ENCODE measurements at regions not wholly inside any gene's neighbourhood (a gene's known extent, or its start where the extent isn't known, plus 50 kb on each side); places are given as distances from the start of the nearest gene placed in this dataset.

DNA sequence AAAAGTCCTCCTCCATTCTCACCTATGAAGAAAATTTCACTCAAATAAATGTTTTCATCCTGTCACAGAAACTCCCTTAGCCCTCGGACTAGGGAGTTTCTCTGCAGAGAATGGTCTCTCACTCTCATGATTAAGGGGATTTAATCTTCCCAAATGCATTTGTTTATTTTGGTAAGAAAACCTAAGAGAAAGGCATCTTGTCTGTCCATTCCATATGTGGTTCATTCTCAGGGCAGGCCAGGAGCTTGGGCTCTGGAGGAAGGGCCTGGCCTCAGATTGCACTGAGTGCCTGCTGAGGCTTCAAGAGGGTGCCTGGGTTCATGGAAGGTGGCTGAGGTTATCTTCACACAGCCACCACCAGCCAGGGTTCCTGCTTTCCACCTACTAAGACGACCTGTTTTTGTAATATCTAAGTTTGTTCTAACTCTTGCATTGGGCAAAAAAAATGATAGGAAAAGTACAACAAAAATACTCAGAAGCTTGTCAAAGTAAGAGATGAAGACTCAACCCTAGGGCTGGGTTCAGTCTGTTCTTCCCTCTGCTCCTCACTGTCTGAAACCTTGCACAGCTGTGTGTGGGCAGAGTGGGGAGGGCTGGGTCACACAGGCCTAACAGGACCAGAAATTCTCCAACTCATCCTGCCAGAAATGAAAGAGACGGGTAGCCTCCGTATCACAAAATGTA lies 186.7 kb downstream of the CXCL12 start:
- no peak for DNase-seq (ENCODE audit: low read depth)

DNA sequence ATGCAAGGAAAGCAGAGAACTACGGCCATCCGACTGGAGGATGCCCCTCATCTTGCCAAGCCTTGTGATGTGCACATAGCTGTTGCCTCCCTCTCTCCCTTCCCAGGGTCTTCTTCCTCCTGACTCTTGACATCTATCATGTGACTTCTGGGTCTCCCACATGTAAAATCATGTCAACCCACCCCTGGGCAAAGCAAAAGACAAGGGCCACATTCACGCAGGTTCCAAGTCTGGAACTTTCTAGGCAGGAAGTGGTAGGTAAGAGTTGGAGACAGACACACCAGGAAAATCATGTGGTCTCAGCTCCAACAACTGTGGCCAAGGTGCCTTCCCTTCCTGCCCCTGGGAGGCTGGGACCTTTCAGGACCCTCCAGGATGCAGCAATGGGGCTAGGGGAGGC lies 187.3 kb downstream of the CXCL12 start:
- DNase-seq (ENCODE audit: low read depth): no peak

DNA sequence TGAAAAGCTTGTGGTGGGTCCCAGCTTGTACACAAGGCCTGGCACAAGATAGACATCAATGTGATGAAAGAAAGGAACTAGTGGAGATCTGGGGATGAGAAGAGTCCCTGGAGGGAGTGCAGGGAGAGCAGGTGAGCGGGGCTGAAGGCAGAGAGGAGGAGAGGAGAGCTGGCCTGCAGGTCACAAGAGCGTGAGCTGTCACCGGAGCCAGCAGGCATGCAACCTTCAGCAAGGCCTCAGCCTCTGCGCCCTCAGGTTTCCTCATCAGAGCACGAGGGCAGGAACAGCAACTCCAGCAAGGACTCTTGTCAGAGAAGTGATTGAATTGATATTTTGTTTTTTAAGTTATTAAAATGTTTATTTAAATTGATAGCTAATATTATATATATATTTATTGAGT lies 188.6 kb downstream of the CXCL12 start:
- no peak for DNase-seq (ENCODE audit: low read depth)

DNA sequence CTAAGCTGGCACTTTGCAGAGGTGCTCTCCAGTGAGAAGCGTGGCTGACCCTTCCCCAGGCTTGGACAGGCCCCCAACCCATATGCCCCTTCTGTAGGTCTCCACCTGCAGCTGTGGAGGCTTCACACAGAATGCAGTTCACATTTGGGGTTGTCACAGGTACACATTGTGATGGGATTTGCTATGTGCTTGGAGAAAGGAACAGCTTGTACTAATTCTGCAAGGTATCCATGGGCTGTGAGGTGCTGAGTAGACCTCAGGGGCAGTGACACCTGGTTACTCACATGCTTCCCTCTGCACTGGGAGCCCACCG lies 188.9 kb downstream of the CXCL12 start:
- DNase-seq (ENCODE audit: low read depth): no peak

DNA sequence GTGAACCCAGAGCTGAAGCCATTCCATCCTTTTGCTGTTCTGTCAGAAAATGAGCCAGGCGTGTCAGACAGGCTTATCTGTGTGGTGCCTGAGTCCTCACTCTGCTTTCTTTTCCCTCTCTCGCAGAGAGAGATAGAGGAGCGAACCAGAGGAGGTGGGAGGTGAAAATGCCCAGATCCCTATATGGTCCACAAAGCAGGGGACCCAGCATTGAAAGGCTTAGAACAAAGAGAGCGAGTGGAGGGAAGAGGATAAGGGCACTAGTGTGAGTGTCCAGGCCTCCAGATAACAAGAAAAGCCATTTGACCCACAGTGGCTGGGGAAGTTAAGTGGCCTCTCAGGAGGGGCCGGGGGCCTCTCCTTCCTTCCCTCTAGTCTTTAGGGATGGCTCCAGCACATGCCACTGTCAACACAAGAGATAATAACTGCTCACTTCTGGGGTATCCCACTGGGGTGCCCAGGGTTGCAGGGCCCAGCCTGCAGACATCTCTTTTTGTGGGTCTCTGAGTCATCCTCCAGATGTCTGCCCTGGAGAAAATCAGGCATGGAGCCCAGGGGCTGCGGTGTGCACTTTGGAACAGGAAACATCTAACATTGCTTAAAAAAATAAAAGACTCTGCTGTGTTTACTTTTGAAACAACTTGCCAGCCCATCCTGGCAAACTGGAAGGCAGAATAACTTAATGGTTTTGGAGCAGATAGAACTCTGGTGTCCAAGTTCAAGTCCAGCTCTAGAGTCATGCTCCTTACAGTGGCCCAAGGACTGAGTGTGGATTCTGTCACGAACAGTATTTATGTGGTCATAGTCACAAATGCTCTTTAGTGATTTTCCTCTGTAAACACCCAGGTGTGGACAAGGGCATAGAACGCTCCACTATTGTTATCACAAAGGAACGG lies 189.5 kb downstream of the CXCL12 start:
- peak; percentile 82 for DNase-seq (ENCODE audit: low read depth)

DNA sequence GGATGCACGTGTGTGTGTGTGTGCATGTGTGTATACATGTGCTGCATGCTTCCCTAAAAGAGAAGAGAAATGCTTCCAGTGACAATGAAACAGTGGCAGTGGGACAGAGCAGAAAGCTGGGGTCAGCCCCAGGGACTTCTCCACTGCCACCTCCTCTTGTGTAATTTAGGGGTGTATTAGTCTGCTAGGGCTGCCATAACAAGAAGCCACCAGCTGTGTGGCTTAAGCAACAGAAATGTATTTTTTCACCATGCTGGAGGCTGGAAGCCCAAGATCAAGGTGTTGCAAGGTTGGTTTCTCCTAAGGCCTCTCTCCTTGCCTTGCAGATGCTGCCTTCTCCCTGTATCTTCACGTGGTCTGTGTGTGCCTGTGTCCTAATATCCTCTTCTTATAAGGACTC lies 190.5 kb downstream of the CXCL12 start:
- DNase-seq (ENCODE audit: low read depth): no peak

DNA sequence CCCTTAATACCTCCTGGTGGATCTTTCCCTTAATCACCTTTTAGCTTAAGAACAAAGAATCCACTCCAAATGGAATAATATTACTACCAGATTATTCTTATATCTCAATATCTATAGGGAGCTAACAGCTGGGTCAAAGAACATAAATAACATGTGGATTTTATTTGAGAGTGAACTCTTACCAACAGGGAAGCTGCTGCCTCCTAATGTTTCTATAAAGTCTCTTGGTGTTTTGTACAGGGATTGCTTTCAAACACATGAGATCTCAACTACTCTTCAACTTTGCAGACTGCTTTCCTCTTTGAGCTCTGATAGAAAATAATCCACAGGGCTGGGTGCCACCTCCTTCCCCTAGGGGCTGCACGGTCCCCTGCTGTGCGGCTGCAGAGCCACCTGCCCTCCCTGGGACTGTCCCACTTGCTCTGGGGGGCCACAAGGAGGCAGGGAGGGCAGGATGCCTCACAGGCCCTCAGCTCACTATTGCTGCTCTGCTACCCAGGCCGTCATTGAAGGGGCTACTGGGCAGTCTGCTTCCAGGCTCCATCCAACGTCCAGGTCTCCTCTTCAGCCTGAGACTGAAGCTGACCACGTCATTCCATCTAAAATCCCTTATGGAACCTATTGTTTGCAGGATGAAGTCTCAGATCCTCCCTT lies 191.2 kb downstream of the CXCL12 start:
- no peak for DNase-seq (ENCODE audit: low read depth)

DNA sequence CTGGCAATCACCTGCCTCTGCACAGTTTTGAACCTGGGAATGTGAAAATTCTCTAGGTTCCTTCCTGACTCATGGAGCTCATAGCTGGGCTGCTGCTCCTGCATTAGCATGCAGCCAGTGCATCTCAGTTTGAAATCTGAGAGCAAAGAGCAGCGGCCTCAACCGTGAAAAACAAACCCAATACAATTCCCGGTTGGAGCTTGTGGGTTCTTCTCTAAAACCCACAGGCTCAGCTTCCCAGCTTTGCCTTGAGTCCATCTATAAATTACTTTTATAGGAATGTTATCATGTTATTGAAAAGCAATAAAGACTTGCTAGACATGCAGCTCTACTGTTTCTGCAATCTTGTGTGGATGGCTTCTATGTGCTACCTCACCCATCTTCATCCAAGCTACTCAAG lies 191.7 kb downstream of the CXCL12 start:
- DNase-seq (ENCODE audit: low read depth): no peak

DNA sequence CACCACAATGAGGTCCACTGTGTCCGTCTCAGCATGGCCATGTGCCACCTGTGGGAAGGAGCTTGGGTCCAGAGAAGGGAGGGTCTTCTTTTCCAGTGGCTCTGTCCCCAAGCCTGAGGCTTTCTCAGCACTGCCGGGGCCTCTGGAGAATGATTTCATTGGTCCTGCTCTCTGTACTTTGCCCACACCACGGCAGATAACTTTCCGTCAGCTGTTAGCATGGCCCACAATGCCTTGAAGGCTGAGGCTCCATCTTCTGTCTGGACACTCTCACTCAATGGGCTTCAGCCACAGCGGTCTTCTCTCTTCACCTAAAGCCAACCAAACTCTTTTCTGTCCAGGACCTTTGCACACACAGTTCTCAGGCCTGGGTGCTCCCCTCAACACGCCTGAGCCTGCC lies 192.5 kb downstream of the CXCL12 start:
- DNase-seq (ENCODE audit: low read depth): no peak

DNA sequence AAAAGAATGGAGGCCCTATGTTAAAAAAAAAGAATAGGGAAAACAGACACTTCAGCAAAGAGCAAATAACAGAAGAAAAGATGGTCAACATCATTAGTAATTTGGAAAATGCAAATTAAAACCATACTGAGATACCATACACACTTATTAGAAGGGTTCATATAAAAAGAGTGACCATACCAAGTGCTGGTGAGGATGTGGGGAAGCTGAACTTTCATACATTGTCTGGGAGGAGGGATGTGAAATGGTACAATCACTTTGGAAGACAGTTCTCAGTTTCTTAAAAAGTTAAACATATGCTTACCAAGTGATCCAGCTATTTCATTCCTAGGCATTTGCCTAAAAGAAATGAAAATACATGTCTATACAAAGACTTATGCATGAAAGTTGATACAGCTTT lies 194.4 kb downstream of the CXCL12 start:
- no peak for DNase-seq (ENCODE audit: low read depth)

DNA sequence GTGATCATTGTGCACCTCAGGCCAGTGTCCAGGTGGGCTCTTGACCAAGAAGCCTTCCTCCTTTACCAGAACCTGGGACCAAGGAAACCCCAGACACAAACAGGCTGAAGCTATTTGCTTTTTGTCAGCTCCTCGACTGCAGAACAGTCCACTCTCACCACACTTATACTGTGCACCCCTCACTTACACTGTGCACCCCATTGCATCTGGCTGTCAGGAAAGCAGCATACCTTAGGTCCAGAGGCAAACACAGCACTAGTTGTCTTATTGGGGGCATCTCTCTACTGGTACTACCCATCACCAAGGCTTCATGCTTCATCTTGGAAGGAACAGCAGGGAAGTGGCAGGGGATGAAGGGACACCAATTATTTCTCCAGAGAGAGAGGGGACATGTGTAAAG lies 198.1 kb downstream of the CXCL12 start:
- DNase-seq (ENCODE audit: low read depth): no peak

DNA sequence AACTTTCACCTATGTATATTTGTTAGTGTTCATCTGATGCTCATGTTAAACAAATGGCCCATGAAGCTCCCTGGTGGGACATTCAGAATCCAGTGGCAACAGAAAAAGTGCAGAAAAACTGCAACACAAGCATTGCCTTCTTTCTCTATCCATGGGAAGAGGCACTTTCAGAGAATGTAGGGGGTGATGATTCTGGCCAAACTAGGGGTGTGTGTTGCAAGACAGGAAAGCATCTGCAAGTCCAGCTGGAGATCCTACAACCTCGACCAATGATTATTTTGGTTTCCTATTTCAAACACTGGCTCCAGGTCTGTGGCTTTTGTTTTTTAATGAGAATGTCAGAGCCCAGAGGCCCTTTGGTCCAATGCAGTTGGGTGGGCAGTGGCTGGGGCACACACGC lies 198.7 kb downstream of the CXCL12 start:
- no peak for DNase-seq (ENCODE audit: low read depth)

DNA sequence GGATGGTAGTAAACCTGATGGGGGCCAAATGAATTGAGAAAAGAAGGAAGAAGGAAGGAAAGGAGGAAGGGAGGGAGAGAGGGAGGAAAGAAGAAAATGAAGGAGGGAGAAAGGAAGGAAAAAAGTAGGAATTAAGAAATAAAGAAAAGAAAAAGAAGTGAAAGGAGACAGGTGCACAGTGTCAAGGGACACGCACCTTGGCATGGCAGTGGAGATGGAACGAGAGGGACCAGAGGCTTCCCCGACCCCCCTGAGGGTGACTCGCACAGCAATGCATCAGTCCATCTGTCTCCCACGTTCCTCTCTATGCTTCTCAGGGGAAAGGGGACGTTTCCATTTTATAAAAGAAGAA lies 199.6 kb downstream of the CXCL12 start:
- DNase-seq (ENCODE audit: low read depth): no peak

DNA sequence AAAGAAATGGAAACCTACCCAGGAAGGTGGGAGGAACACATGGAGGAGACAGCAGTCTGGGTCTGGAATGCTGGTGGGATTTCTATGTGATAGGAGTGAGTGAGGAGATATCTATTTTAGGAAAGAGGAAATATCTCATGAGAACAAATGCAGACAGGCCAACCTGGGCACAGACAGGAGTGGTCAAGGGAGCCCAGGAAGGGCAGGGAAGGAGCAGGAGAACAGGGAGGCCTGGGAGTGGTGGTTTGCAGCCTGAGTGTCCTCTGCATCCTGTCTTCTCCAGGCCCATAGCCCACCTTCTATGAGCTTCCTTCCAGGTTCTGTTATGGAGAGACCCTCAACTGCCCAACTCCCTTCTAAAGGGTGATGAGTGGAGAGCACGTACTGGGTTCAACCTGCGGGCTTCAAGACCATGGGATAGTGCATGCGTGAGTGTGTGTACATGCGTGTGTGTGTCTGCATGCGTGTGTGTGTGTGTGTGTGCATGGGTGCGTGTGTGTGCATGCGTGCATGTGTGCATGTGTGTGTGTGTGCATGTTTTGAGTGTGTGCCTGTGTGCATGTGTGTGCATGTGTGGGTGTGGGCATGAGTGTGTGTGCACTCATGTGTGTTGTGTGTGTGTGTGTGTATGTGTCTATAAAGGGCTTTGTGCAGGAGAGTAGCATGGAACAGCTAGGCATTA lies 200.1 kb downstream of the CXCL12 start:
- no peak for DNase-seq (ENCODE audit: low read depth)

DNA sequence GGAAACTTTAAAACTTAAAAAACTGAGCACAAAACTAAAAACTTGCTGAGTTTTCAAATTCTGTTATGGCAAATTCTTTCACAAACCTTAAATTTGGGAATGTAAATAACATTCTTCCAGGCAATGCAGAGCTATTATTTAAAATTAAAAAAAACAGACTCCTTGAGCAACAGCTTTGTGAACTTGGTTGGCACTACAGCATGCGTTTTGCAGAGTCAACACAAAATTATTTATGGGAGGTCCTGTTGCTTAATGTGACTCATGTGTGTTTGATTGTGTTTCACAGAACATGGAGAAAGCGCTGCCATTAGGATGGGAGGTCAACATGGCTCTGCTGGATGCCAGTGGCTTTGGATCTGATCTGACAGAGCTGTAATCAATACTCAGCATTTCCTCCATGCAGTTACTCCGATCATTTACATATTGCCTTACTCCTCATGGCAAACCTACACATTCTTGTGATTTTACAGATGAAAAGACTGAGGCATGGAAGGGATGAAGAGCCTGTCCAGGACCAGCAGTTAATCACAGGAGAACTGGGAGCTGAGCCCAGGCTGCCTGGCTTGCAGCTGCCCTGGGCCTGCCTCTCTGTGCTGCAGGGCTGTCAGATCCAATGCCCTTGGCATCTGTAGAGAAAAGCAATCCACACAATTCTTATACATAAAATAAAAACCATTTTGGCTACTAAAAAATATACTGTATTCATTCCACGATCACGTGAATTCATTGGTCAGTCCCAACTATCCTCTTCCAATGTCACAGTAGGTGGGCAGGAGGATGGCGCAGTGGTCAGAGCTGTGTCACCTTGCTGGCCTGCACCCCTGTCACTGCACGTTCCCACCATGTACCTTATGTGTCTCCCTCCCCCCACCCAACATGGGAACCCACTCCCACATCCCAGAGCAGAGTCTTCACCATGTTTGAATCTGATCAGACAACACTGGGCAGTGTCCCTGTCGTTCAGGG lies 200.9 kb downstream of the CXCL12 start:
- DNase-seq (ENCODE audit: low read depth): peak; percentile 6

DNA sequence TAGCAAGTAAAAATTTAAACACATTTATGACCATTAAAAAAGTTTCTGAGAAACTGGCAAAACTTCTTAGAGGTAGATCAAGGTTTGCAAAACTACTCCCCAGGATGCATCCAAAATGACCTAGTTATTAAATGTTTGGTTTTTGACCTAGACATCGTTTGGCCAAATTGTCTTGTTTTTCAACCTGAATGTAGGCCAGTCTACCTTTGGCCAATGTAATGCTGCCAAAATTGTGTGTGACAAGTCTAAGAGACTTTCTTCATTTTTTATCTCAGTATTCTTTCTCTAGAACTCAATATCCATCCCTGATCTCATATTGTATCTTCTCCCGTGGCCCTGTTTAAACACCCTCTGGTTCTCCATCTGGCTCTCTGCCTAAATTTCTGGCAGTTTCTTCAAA lies 202.0 kb downstream of the CXCL12 start:
- DNase-seq (ENCODE audit: low read depth): no peak

DNA sequence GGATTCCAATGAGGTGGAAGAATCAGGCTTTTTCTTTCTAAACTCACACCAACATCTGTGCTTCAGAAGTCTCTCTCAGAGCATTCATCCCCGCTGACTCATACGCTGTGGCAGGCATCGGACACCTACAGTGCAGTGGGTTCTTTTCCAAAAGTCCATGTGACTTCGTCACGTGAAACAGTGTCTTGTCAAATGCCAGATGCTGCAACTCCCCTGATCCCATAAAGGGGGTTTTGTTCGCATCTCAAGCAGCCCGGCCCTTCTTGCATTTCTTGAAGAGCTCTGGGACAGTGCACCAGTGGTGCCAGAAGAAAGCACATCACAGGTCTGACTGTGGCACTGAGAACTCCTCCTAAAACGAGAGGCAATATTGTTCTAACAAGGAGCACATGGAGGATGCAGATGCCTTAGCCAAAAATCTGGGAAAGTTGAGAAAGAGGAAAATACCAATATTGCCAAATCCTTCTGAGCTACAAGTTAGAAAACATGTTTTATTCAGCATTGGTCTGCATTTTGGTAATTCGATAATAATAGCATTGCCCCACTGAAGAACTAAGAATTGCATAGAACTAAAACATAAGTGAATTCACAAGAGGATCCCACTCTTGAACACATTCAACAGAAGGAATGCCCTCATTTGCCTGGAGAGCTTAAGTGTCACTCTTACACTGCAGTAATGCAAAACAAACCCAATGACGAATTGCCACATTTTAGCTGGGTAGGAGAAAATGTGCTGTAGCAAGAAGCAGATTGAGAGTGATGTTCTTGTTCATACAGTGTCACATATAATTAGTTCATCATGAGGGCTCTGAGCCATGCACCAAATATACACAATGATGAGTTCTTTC lies 204.4 kb downstream of the CXCL12 start:
- DNase-seq (ENCODE audit: low read depth): peak; percentile 85

DNA sequence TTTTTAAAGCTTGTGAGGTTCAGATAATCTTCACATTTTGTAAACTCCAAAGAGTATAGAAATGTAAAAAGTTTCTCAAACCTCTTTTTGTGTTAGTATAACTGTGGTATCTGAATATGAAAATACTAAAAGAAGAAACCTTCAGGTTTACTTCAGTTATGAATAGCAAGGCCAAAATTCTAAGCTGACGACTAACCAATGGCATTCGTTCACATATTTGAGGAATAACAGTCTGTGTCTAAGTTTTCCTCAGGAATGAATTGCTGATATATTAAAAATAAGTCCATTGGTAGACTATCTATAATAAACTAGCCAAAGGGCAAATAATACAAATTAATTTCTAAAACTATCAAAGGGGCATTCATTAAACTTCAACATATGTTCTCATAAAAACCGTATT lies 206.0 kb downstream of the CXCL12 start:
- no peak for DNase-seq (ENCODE audit: low read depth)

DNA sequence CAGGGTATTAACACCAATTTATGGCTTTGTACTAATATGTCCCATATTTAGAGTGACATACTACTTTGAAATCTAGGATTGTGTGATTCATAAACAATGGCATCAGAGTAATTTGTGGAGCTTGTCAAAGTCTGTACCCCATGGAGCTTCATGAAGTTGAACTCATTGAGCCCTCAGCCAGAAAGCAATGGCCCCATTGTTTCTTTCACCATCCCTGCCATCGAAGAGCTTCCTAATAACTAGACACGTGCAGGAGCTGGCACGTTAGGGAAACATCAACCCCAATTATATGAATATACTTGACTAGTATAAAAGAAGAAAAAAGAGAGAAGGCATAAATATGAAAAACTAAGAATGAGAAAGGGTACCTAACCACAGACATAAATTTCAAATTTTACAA lies 206.6 kb downstream of the CXCL12 start:
- DNase-seq (ENCODE audit: low read depth): no peak

DNA sequence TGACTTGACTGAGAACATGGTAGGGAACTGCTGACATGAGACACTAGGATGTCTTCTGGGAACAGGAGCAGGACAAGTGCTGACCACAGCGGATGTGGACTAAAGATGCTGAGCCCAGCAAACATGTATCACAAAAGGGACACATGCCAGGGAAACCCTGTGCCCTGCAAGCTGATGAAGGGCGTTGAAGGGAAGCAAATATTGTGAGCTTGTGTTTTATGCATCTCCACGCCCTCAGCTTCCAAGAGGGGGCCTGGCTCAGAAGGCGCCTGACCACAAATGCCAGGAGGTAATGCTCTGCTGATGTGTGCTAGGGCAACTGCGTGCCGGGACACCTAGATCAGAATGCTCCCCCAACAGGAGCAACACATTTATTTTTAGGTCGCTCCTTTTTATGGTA lies 207.3 kb downstream of the CXCL12 start:
- DNase-seq (ENCODE audit: low read depth): no peak

DNA sequence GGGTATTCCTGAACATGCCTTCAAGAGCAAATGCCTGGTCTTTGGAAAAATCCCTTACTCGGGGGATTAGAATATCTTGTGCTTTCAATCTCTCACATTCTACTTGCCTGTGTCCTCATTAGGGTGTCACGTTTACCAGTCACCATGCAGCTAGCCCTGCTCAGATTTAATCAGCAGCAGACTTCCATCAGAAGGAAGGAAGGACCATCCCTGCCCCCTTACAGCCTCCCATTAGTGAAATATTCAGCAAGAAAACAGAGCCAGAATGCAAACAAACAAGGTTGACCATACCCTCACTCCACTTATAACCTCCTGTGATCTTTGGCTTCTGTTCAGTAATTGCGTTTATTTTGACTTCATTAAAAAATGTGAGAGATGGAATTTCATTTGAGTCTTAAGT lies 208.6 kb downstream of the CXCL12 start:
- no peak for DNase-seq (ENCODE audit: low read depth)
